ENCODE measurements at regions not wholly inside any gene's neighbourhood (a gene's known extent, or its start where the extent isn't known, plus 50 kb on each side); places are given as distances from the start of the nearest gene placed in this dataset.

GRCh38 chr5:81884871-81885270 is 87.0 kb upstream of the ATG10 start:
- ATAC-seq = no peak
- ChIA-PET POLR2A (no interaction called here), CTCF (interaction anchor here (1.4 kb wide), 1 partner anchor 11 kb away, joined by 3 read pairs; no protein-coding TSS in a partner anchor)
- no peaks in the 10 kb centered on the region for H3K27me3 Mint-ChIP-seq (ENCODE audit: low read depth)
- H3K36me3 Mint-ChIP-seq = peaks cover 8% of the 10 kb centered on the region
- no peak overlapping the region for H3K27ac Mint-ChIP-seq
- DNase-seq (ENCODE audit: low spot score) = no peak
- no peak overlapping the region for H3K4me3 Mint-ChIP-seq
- H3K4me1 Mint-ChIP-seq = peaks cover 3% of the 10 kb centered on the region
- H3K9me3 Mint-ChIP-seq = peaks cover 11% of the 10 kb centered on the region
- TF ChIP-seq ZNF512 (CRISPR knock-in tag; IDR thresholded peaks at IDR 0.05; ENCODE audit: borderline replicate concordance) = no peak
- no peak for TF ChIP-seq NR2C2 (CRISPR knock-in tag; IDR thresholded peaks at IDR 0.05)
- no peak for TF ChIP-seq PRRX2 (CRISPR knock-in tag; IDR thresholded peaks at IDR 0.05)
- TF ChIP-seq ZNF219 (CRISPR knock-in tag; IDR thresholded peaks at IDR 0.05; ENCODE audit: borderline replicate concordance) = no peak
- no peak for TF ChIP-seq ZNF416 (CRISPR knock-in tag; IDR thresholded peaks at IDR 0.05)

- ATAC-seq (no peak), DNase-seq (ENCODE audit: low spot score) (no peak)
- POLR2A ChIA-PET = no interaction called here
- Mint-ChIP-seq H3K27ac (no peak overlapping the region), H3K4me3 (no peak overlapping the region), H3K27me3 (ENCODE audit: low read depth) (no peaks in the 10 kb centered on the region; the same call in 1 of the 2 replicates), H3K36me3 (no peaks in the 10 kb centered on the region), H3K9me3 (no peaks in the 10 kb centered on the region), H3K4me1 (peaks cover 3% of the 10 kb centered on the region)
- CTCF ChIA-PET = no interaction called here
- TF ChIP-seq ZBTB21 (CRISPR knock-in tag; IDR thresholded peaks at IDR 0.05; ENCODE audit: borderline replicate concordance) (no peak), ZNF263 (CRISPR knock-in tag; IDR thresholded peaks at IDR 0.05; ENCODE audit: low read depth) (no peak), ESRRA (CRISPR knock-in tag; IDR thresholded peaks at IDR 0.05; ENCODE audit: borderline replicate concordance) (no peak), FOXP1 (CRISPR knock-in tag; IDR thresholded peaks at IDR 0.05; ENCODE audit: borderline replicate concordance) (no peak), ETV6 (CRISPR knock-in tag; IDR thresholded peaks at IDR 0.05) (no peak), MYBL2 (CRISPR knock-in tag; IDR thresholded peaks at IDR 0.05) (no peak), ZNF317 (CRISPR knock-in tag; IDR thresholded peaks at IDR 0.05; ENCODE audit: borderline replicate concordance, low read depth) (no peak), GTF2I (CRISPR knock-in tag; conservative IDR thresholded peaks at IDR 0.05) (no peak), ZNF423 (CRISPR knock-in tag; IDR thresholded peaks at IDR 0.05) (no peak), FOXJ3 (CRISPR knock-in tag; IDR thresholded peaks at IDR 0.05; ENCODE audit: borderline replicate concordance) (no peak), CDX4 (CRISPR knock-in tag; IDR thresholded peaks at IDR 0.05; ENCODE audit: borderline replicate concordance) (no peak), GRHL2 (CRISPR knock-in tag; IDR thresholded peaks at IDR 0.05; ENCODE audit: insufficient replicate concordance, severe bottlenecking) (no peak)
Measured at GRCh38 chr5:81883371-81883770, 88.5 kb upstream of the ATG10 start.

GRCh38 chr5:81881595-81881994 is 90.2 kb upstream of the ATG10 start:
- TF ChIP-seq ZNF671 (CRISPR knock-in tag; IDR thresholded peaks at IDR 0.05) (no peak), SMAD4 (CRISPR knock-in tag; IDR thresholded peaks at IDR 0.05) (no peak), MYBL2 (CRISPR knock-in tag; IDR thresholded peaks at IDR 0.05) (no peak), ZNF423 (CRISPR knock-in tag; IDR thresholded peaks at IDR 0.05) (no peak), ZNF317 (CRISPR knock-in tag; IDR thresholded peaks at IDR 0.05; ENCODE audit: borderline replicate concordance, low read depth) (no peak), PRRX2 (CRISPR knock-in tag; IDR thresholded peaks at IDR 0.05) (no peak)
- DNase-seq (ENCODE audit: low spot score) = no peak
- no peak overlapping the region for H3K27ac Mint-ChIP-seq
- no peak for ATAC-seq
- H3K36me3 Mint-ChIP-seq = no peaks in the 10 kb centered on the region
- no peaks in the 10 kb centered on the region; the same call in 1 of the 2 replicates for H3K27me3 Mint-ChIP-seq (ENCODE audit: low read depth)
- H3K4me3 Mint-ChIP-seq = no peak overlapping the region
- CTCF ChIA-PET = no interaction called here
- peaks cover 3% of the 10 kb centered on the region for H3K4me1 Mint-ChIP-seq
- POLR2A ChIA-PET = no interaction called here
- no peaks in the 10 kb centered on the region for H3K9me3 Mint-ChIP-seq

DNA sequence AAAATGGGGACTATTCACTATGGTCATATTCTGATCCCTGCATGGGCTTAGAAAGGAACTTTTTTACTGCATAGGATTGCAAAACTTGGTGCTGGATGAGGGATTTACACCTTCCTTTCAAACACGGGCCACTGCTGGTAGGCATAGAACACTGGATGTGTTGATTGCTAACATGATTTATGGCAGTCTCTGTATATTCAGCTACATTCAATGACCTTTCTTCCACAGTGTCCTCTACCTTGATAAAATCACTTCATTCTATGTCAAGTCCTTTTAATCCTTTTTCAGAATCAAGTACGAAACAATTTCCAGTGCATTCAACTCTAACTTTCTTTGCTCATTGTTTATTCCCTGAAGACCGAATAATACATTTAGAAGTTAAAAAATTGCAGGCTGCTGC is 91.9 kb upstream of the ATG10 start:
- POLR2A ChIA-PET = no interaction called here
- H3K27me3 Mint-ChIP-seq (ENCODE audit: low read depth) = no peaks in the 10 kb centered on the region; the same call in 1 of the 2 replicates
- H3K27ac Mint-ChIP-seq = no peak overlapping the region
- H3K36me3 Mint-ChIP-seq = no peaks in the 10 kb centered on the region
- no peak for ATAC-seq
- DNase-seq (ENCODE audit: low spot score) = no peak
- peaks cover 3% of the 10 kb centered on the region for H3K4me1 Mint-ChIP-seq
- TF ChIP-seq TEAD1 (CRISPR knock-in tag; IDR thresholded peaks at IDR 0.05) = no peak
- no peak for TF ChIP-seq ZNF263 (CRISPR knock-in tag; IDR thresholded peaks at IDR 0.05; ENCODE audit: low read depth)
- peaks cover 1% of the 10 kb centered on the region for H3K9me3 Mint-ChIP-seq
- CTCF ChIA-PET = no interaction called here
- no peak overlapping the region for H3K4me3 Mint-ChIP-seq

Data from WTC11 (cell line).